ENCODE measurements at regions not wholly inside any gene's neighbourhood (a gene's known extent, or its start where the extent isn't known, plus 50 kb on each side); places are given as distances from the start of the nearest gene placed in this dataset.

DNA sequence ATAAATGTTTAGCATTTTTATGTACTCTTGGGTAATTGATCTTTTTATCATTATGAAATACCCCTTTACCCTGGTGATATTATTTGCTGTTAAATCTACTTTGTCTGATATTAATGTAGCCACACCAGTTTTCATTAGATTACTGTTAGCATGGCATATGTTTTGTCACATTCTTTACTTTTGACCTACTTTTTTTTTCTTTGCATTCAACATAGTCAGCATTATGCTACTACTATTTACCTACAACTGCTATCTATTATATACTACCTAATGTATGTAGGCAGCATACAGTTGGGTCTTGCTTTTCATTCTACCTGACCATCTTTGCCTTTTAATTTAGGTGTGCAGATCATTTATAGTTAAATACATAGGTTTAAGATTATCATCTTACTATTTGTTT lies 1429.6 kb upstream of the ALCAM start:
- no peaks in the 10 kb centered on the region for H3K79me2 ChIP-seq (ENCODE audit: control insufficient read depth in 1 of 2, insufficient read depth in 2 of 2, low read length in 2 of 2)
- DNase-seq (ENCODE audit: low read depth in 1 of 2, low spot score in 2 of 2), result no peak
- FAIRE-seq, result no peak
- H3K23ac ChIP-seq (ENCODE audit: insufficient read length), result no peak overlapping the region
- no peak overlapping the region for H3K56ac ChIP-seq (replicated peaks; ENCODE audit: insufficient read length, low read depth, low read length)
- H3K23me2 ChIP-seq (ENCODE audit: low read depth, low read length), result no peaks in the 10 kb centered on the region; the same call in 1 of the 2 replicates
- H4K8ac ChIP-seq (ENCODE audit: extremely low read depth, insufficient read depth, low read length), result no peak overlapping the region
- no peak overlapping the region for H2BK20ac ChIP-seq (ENCODE audit: low read length)
- no peak overlapping the region for H3K14ac ChIP-seq (ENCODE audit: insufficient read length)
- CTCF ChIA-PET (ENCODE audit: partially characterized antibody), result no interaction called here
- no peak overlapping the region for H2AFZ ChIP-seq (ENCODE audit: low read length)
- no peaks in the 10 kb centered on the region for H4K20me1 ChIP-seq (replicated peaks in 1 of 2; ENCODE audit: control insufficient read depth in 1 of 2, insufficient read depth in 2 of 2, low read length in 2 of 2)
- no peak overlapping the region for H2BK5ac ChIP-seq (ENCODE audit: low read depth, low read length)
- no peaks in the 10 kb centered on the region for H3K9me3 ChIP-seq (ENCODE audit: insufficient read depth in 2 of 2, low read depth in 1 of 2, low read length in 1 of 2)
- H2BK120ac ChIP-seq (replicated peaks; ENCODE audit: low read depth, low read length), result no peak overlapping the region
- no peaks in the 10 kb centered on the region for H3K27me3 ChIP-seq (replicated peaks in 1 of 4; ENCODE audit: control insufficient read depth in 3 of 4, extremely low read depth in 1 of 4, insufficient read depth in 3 of 4, low read length in 3 of 4)
- H3K4me3 ChIP-seq (ENCODE audit: extremely low read depth in 1 of 4, insufficient read depth in 2 of 4, low read depth in 3 of 4, low read length in 4 of 4), result no peak overlapping the region
- H2BK15ac ChIP-seq (ENCODE audit: low read length), result no peak overlapping the region
- H4K91ac ChIP-seq (replicated peaks; ENCODE audit: insufficient read length, low read length), result no peak overlapping the region
- no peak overlapping the region for H3K9ac ChIP-seq (replicated peaks in 1 of 4; ENCODE audit: extremely low read depth in 1 of 4, low read depth in 3 of 4, low read length in 3 of 4)
- no peaks in the 10 kb centered on the region for H3K4me1 ChIP-seq (replicated peaks in 1 of 4; ENCODE audit: control insufficient read depth in 3 of 4, insufficient read depth in 4 of 4, low read length in 3 of 4)
- no peak overlapping the region for H3K4me2 ChIP-seq (ENCODE audit: insufficient read depth in 1 of 2, low read depth in 2 of 2, low read length in 2 of 2)
- H2AK5ac ChIP-seq (ENCODE audit: low read depth, low read length), result no peak overlapping the region
- H3K27ac ChIP-seq (ENCODE audit: low read depth, low read length), result no peak overlapping the region
- no peak overlapping the region for H2BK12ac ChIP-seq (ENCODE audit: low read depth, low read length)
- no peaks in the 10 kb centered on the region for H3K79me1 ChIP-seq (ENCODE audit: low read depth, low read length)
- H3K36me3 ChIP-seq (ENCODE audit: control insufficient read depth in 2 of 4, insufficient read depth in 4 of 4, low read length in 3 of 4), result no peaks in the 10 kb centered on the region
- H4K5ac ChIP-seq (ENCODE audit: insufficient read length, low read depth, low read length), result no peak overlapping the region
- no peak overlapping the region for H3K18ac ChIP-seq (ENCODE audit: extremely low read depth, low read length)
- no peak overlapping the region for H3K4ac ChIP-seq (replicated peaks; ENCODE audit: insufficient read length, low read depth, low read length)
- TF ChIP-seq EGR1 (IDR thresholded peaks at IDR 0.05; ENCODE audit: borderline replicate concordance, low read depth, low read length), result no peak
- TF ChIP-seq CBX8 (IDR thresholded peaks at IDR 0.05; ENCODE audit: borderline replicate concordance, low read depth, low read length), result no peak
- no peak for TF ChIP-seq TAF1 (IDR thresholded peaks at IDR 0.05; ENCODE audit: low read depth, low read length)
- no peak for TF ChIP-seq POLR2A (IDR thresholded peaks at IDR 0.05; ENCODE audit: control extremely low read depth in 1 of 2, low read depth in 2 of 2, low read length in 2 of 2)
- TF ChIP-seq MAFK (IDR thresholded peaks at IDR 0.05; ENCODE audit: low read depth, low read length), result no peak
- TF ChIP-seq YY1 (IDR thresholded peaks at IDR 0.05; ENCODE audit: low read depth, low read length), result no peak
- TF ChIP-seq GTF2F1 (IDR thresholded peaks at IDR 0.05; ENCODE audit: borderline replicate concordance, low read depth, low read length), result no peak
- TF ChIP-seq, protein P1, sequence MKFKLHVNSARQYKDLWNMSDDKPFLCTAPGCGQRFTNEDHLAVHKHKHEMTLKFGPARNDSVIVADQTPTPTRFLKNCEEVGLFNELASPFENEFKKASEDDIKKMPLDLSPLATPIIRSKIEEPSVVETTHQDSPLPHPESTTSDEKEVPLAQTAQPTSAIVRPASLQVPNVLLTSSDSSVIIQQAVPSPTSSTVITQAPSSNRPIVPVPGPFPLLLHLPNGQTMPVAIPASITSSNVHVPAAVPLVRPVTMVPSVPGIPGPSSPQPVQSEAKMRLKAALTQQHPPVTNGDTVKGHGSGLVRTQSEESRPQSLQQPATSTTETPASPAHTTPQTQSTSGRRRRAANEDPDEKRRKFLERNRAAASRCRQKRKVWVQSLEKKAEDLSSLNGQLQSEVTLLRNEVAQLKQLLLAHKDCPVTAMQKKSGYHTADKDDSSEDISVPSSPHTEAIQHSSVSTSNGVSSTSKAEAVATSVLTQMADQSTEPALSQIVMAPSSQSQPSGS (IDR thresholded peaks at IDR 0.05; ENCODE audit: low read length), result no peak
- no peak for TF ChIP-seq POLR2AphosphoS5 (IDR thresholded peaks at IDR 0.05; ENCODE audit: low read depth, low read length)
- TF ChIP-seq CBX5 (IDR thresholded peaks at IDR 0.05; ENCODE audit: low read depth, low read length), result no peak
- no peak for TF ChIP-seq KDM5A (IDR thresholded peaks at IDR 0.05; ENCODE audit: low read length)
- TF ChIP-seq EP300 (IDR thresholded peaks at IDR 0.05; ENCODE audit: borderline replicate concordance in 1 of 2, low read depth in 2 of 2, low read length in 2 of 2), result no peak
- TF ChIP-seq EZH2 (IDR thresholded peaks at IDR 0.05; ENCODE audit: low read depth, low read length, severe bottlenecking), result no peak
- no peak for TF ChIP-seq RNF2 (IDR thresholded peaks at IDR 0.05; ENCODE audit: borderline replicate concordance, low read depth, low read length, missing control alignments, poor library complexity, severe bottlenecking)
- no peak for TF ChIP-seq CREB1 (IDR thresholded peaks at IDR 0.05)
- POLR2A ChIA-PET (ENCODE audit: partially characterized antibody), result no interaction called here
